ENCODE measurements at regions not wholly inside any gene's neighbourhood (a gene's known extent, or its start where the extent isn't known, plus 50 kb on each side); places are given as distances from the start of the nearest gene placed in this dataset.

- Histone ChIP-seq H3K4me1 (no peaks in the 10 kb centered on the region), H3K9me3 (no peaks in the 10 kb centered on the region), H3K27ac (no peak overlapping the region), H3K36me3 (no peaks in the 10 kb centered on the region), H3K27me3 (peaks cover 0 to 6% (median 0%) of the 10 kb centered on the region in 9 donors), H3K4me3 (no peak overlapping the region)
- TF ChIP-seq CTCF (IDR thresholded peaks at IDR 0.05) (no peak), POLR2A (IDR thresholded peaks at IDR 0.05) (no peak)
- no peak for ATAC-seq
- intact Hi-C loops (cut with DNase I): no loop called here
- WGBS, 4 donors: 77 to 82% (median 80%) methylated on average over 6 of the region's 6 CpGs
- DNase-seq: no peak
These were observed 94.4 kb upstream of the VRK1 start for GRCh38 chr14:96702831-96703230.

- no peak overlapping the region for H3K27ac ChIP-seq
- DNase-seq: no peak
- intact Hi-C loops (cut with DNase I): no loop called here
- H3K27me3 ChIP-seq: peaks cover 0 to 8% (median 0%) of the 10 kb centered on the region in 9 donors
- WGBS, 4 donors: 50 to 58% (median 53%) methylated on average over 9 to 10 of the region's 10 CpGs
- no peaks in the 10 kb centered on the region for H3K36me3 ChIP-seq
- H3K9me3 ChIP-seq: no peaks in the 10 kb centered on the region
- H3K4me1 ChIP-seq: no peaks in the 10 kb centered on the region
- H3K4me3 ChIP-seq: no peak overlapping the region
- TF ChIP-seq CTCF (IDR thresholded peaks at IDR 0.05) (no peak), POLR2A (IDR thresholded peaks at IDR 0.05) (no peak)
- no peak for ATAC-seq
These were observed 91.6 kb upstream of the VRK1 start for GRCh38 chr14:96705422-96706092.

GRCh38 chr14:96706893-96707292, 90.3 kb upstream of the VRK1 start:
- peaks cover 0 to 9% (median 0%) of the 10 kb centered on the region in 9 donors for H3K27me3 ChIP-seq
- 58 to 72% (median 64%) methylated on average over 4 of the region's 4 CpGs for WGBS, 4 donors
- DNase-seq (no peak), ATAC-seq (no peak)
- no peaks in the 10 kb centered on the region for H3K4me1 ChIP-seq
- no peak for TF ChIP-seq POLR2A (IDR thresholded peaks at IDR 0.05)
- TF ChIP-seq CTCF (IDR thresholded peaks at IDR 0.05): no peak
- intact Hi-C loops (cut with DNase I): no loop called here
- H3K9me3 ChIP-seq: no peaks in the 10 kb centered on the region
- H3K36me3 ChIP-seq: no peaks in the 10 kb centered on the region
- no peak overlapping the region for H3K4me3 ChIP-seq
- no peak overlapping the region for H3K27ac ChIP-seq

- Histone ChIP-seq H3K4me1 (no peaks in the 10 kb centered on the region), H3K27ac (no peak overlapping the region), H3K9me3 (no peaks in the 10 kb centered on the region), H3K27me3 (peaks cover 0 to 19% (median 3%) of the 10 kb centered on the region in 9 donors), H3K4me3 (no peak overlapping the region), H3K36me3 (no peaks in the 10 kb centered on the region)
- intact Hi-C loops (cut with DNase I): no loop called here
- no peak for DNase-seq
- ATAC-seq: no peak
- WGBS, 4 donors: 78 to 85% (median 82%) methylated on average over 11 of the region's 11 CpGs
- TF ChIP-seq POLR2A (IDR thresholded peaks at IDR 0.05) (no peak), CTCF (IDR thresholded peaks at IDR 0.05) (no peak)
These were observed 87.0 kb upstream of the VRK1 start for GRCh38 chr14:96710060-96710666.
